SK-N-DZ (cell line): ENCODE measurements at regions not wholly inside any gene's neighbourhood (a gene's known extent, or its start where the extent isn't known, plus 50 kb on each side); places are given as distances from the start of the nearest gene placed in this dataset.

Source experiments
- DNase-seq: peaks from one replicate; pipeline ENCODE4 v3.0.0-alpha.2; 2015; ENCODE audit warnings: low spot score

DNA sequence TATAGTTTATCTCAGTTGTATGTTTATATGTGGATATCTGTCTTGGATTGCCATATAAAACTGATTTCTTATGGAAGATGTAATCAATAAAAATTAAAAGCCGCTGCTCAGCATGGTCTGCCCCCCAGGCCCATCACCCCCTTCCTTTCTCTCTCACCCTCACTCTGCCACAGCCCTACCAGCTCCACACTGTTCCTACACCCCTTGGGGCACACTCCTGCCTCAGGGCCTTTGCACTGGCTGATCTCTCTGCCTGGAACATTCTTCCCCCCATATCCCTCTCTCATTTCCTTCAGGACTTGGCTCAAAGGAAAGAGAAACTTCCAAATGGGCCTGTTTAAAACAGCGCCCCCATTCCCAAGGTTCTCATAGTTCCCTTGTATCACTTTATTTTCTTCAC, 63.1 kb downstream of the LRRC32 start:
- DNase-seq: no peak

DNA sequence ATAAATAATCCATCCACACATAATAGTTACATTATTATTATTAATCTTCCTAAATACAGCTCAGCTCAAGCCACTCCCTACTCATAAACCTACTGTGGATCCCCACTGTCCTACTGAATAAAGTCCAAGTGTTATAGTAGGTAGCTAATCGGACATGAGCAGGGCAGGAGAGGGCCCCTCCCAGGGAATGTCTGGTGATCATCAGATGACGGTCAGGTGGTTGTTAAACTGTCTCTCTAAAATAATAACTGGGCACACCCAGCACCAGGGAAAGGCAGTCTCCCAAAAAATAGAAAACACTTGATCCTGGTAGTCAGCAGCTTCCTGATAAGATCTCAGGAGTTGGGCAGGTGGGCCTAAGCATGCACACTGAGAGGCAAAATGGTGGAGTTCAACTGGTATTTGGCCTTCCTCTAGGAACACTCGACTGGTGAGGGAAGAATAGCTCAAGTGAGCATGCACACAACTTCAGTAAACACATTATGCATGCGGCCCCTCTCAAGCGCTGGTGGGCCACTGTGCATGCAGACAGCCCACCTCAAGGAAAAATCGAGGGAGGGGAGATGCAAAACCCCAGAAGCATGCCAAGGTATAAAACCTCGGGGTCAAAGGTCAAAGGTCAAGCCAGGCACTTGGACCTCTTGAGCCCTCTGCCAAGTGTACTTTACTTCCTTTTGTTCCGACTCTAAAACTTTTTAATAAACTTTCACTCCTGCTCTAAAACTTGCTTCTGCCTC, 65.0 kb downstream of the LRRC32 start:
- DNase-seq: no peak

DNA sequence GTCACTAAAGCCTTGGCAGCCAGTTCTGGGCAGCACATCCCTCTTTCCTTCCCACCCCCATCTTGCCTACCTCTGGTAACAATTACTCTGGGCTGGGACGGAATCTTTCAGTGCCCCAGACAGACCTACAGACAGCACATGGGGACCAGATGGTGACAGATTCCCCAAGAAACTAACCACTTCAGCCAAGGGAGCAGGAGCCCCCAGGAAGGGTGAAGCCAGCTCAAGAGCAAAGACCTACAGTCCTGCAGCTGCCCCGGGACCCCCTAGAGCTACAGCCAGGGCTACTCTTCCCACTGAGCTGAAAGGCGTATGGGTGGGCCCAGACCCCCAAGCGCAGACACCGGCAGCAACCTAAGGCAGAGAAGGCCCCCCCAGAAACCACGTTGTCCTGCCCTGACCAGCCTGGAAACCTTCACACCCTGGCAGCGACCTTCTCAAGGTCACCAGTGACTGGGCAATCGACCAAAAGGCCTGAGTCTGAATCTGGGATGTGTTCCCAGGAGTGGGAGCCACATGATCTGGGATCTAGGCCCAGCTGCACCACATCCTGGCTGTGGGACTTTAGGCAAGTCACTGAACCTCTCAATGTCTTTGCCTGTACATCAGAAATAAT, 65.8 kb downstream of the LRRC32 start:
- no peak for DNase-seq

DNA sequence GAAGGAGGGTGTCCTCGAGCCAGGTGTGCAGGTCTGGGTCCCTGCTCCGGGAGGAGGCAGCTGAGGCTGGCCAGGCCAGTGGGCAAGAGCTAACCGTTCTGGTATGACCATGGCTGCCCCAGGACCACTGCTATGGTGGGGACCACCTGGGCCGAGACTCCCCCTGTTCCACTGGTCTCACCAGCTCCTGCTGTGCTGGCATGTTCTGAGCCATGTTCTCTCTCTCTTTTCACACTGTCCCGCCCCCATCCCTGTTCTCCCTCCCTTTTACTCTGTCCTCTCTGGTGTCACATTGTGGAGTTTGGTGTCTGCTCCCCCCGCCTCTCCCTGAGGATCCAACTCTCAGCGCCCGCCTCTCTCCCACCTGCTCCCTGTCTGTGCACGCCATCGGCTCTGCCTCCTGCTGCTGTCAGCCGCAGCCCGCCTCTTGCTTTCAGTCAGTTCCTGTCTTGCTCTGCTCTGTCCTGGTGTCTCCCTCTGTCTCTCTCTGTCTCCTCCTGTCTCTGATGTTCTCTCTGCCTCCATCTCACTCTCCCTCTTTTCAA, 66.4 kb downstream of the LRRC32 start:
- peak; percentile 54 for DNase-seq

DNA sequence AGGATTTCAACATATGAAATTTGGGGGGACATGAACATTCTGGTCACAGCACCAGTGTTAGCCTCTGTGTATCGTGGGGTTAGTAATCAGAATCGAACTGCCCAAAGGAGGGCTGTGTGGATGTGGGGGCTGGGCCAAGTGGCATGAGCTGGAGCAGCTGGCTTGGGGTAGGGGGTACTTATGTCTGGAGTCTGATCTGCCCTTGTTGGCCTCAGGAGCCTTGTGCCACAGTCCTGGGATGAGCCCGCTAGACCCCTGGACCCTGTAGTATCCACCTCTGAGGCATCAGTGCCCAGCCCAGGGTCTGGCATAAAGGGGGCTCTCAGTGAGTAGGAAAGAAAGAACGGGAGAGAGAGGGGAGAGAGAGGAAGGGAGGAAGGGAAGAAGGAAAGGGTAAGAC, 67.3 kb downstream of the LRRC32 start:
- DNase-seq: no peak
